Stimulated activated CD4-positive, alpha-beta T cell treated with anti-CD3 and anti-CD28 coated beads, Interleukin-12 subunit alpha, Interleukin-12 subunit beta, amount 100 ng/mL, for 24 hours (primary cell): ENCODE measurements at regions not wholly inside any gene's neighbourhood (a gene's known extent, or its start where the extent isn't known, plus 50 kb on each side); places are given as distances from the start of the nearest gene placed in this dataset.

ENCODE experiments used
- DNase-seq, 2 experiments: peaks; one replicate each; pipeline ENCODE4 v3.0.0-alpha.2; 2020; ENCODE audit warnings: low read depth in 2 of 2

GRCh38 chr20:56925082-56925830 lies 296.1 kb downstream of the TFAP2C start:
- no peak for DNase-seq

GRCh38 chr20:56925831-56926170 lies 296.7 kb downstream of the TFAP2C start:
- DNase-seq: no peak

- no peak for DNase-seq
Measured at GRCh38 chr20:56926501-56926900, 297.4 kb downstream of the TFAP2C start.

DNA sequence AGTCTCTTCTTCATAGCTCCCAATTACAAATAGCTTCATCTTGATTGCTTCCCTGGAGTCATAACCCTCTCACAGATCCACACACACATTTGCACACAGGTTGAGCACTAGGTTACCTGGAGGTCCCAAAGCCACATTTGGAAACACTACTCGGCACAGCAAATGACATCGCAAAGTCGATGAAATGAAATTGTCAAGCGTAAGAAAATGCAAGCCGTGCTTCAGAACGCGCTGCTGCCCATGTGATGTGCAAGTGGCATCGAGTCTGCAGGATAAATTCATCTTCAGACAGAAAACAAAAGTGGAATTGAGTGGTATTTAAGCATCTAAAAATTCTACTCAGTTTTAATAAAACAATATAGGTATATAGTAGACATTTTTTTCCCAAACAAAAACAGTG lies 298.0 kb downstream of the TFAP2C start:
- DNase-seq: no peak

DNA sequence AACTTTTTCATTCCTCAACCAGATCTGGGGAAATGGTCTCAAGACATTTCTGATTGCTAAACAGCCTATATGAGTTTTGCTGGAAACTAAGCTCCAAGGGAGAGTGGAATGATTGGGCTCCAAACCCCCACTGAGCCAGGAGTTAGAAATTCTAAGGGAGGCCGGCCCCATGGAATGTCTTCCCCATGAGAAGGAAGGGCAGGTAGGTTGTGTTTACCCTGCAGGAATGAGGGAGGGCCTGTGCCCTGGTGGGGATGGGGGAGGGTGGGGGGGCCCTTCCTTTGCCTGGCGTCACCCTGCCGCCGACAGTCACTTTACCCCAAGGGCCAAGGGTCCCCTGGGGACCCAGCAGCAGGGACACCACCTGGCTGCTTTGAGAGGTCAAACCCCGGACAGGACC lies 298.9 kb downstream of the TFAP2C start:
- no peak for DNase-seq

GRCh38 chr20:56929606-56930005 lies 300.5 kb downstream of the TFAP2C start:
- DNase-seq: no peak

GRCh38 chr20:56930876-56931275 lies 301.8 kb downstream of the TFAP2C start:
- DNase-seq: no peak

DNA sequence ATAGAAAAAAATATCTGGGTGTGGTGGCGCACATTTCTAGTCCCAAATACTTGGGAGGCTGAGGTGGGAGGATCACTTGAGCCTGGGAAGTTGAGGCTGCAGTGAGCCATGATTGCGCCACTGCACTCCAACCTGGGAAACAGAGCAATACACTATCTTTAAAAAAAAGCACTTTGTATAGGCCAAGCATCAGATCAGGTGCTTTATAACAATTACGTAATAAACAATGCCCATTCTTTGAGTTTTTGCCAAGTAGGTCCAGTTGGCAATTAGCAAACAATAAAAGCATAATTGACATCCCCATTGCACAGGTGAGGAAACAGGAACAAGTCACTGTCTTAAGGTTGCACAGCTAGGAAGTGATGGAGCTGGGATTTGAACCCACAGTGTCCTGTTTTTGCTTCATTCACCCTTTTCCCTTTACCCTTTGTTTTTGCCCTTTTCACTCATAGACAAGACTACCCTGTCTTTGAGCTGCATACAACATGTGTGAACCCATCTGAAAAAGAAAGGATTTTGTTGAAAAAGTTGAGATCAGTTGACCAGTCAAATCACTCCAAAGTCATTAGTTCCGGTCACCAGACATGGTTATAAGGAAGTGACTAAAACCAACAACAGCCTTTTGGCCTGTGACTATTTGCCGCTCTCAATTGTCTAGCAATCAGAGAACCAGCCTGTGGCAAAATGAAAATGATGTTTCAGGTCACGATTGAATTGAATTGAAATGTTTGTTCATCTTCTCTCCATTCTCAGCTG lies 303.6 kb downstream of the TFAP2C start:
- DNase-seq: no peak

DNA sequence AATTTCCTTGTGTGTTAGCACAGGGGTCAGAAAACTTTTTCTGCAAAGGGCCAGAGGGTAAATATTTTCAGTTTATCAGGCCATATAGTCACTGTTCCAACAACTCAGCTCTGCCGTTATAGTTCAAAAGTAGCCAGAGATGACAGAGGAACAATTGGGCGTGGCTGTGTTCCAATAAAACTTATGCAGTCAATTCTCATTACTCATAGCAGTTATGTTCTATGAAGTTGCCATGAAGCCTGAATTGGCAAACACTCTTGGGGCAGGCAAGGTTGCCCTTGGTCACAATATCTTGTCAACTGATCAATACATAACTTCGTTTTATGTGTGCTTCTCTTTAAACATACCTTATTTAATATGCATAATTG lies 304.2 kb downstream of the TFAP2C start:
- DNase-seq: no peak

DNA sequence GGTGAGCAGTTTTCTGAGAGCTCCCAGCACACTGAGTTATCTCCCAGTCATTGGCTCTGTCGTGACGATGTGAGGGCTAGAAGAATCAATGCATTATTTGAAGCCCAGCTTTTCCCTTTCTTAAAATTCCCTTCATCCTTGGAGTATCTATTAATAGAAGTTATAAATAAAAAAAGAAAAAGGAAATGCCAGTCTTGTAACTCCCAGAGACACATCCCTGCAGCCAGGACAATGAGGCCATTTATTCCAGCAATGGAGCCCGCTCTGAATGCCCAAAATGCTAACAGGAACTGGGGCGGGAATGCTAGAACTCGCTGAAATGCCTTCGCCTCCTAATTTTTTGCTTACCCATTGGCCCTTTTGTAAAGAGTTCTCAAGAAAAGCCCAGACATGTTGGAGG lies 305.8 kb downstream of the TFAP2C start:
- no peak for DNase-seq

DNA sequence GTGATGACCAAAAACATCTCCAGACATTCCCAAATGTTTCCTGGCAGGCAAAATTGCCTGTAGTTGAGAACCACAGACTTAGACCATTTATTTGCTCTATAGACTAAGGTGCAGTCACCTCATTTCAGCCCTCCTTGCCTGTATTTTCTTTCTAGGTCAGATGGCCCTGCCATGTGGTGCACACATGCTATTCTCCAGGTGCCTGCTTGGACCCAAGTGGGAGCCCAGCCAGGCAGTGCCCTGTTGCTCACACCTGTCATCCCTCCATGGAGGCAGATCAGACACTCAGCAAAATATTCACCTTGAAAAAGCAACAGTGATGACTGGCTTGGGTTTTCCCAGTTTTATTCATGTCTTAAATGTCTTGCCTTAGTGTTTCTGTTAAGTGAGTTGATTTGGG lies 311.4 kb downstream of the TFAP2C start:
- DNase-seq: no peak

DNA sequence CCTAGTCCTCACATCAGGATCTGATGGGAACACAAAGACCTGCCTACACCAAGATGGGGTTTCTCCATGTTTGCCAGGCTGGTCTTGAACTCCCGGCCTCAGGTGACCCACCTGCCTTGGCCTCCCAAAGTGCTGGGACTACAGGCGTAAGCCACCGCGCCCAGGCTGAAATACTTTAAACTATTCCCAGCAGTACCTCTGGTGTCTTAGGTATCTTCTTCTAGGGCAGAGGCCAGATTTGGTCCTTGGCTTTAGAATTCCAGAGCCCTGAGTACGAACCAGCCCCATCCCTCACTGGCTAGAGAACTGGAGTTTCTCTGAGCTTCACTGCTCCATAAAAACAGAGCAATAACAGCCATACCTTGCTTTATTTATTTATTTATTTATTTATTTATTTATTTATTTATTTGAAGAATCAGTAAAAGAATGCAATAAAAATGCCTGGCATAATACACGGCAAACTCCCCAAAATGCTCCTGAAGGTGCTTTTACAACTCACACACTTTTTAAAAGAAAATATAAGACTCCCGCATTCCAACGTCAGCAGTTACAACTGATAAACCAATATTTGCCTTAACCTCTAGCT lies 312.1 kb downstream of the TFAP2C start:
- DNase-seq: no peak

DNA sequence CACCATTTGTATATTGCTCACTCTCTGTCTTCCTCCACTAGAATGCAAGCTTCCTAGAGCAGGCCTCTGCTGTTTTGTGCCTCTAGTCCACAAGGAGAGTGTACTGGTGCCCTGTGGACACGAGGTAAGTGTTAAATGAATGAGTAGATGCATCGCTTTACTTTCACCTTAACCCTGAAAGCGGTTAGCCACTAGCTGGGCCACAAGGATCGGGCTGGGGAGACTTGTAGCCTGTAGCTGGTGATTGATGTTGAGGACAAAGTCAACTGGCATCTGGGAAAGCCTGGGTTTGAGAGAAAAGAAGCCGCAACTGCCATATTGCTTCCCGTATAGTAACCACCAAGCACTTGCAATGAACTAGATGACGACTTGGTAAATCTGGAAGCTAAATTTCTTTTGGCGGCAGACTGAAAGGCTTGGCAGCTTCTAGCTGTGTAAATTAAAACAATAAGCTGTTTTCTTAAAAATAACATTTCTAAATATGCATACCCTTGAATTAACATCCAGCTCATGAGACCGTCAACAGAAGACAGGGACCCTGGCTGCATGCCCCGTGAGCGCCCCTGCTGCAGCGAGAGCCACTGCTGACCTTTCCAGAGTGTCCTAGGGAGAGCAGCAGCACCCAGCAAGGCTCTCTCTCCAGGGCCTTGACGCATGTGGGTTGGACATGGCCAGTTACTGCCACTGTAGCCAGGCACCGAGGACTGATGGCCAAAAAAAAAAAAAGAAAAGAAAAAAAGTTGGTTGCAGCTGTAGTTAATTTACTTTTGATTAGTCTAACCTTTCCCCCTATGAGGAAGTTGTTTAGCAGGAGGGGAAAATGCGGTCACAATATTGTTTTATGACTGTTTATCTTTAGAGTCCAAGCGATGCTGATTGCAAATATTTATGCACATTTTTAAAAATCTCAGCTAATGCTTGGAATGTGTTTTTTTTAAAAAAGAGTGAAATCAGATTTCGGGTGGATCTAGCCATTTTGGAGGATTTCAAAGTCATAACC lies 315.1 kb downstream of the TFAP2C start:
- DNase-seq: no peak

GRCh38 chr20:56945057-56945456 lies 316.0 kb downstream of the TFAP2C start:
- no peak for DNase-seq

- DNase-seq: no peak
Measured at GRCh38 chr20:56945901-56946300, 316.8 kb downstream of the TFAP2C start.

DNA sequence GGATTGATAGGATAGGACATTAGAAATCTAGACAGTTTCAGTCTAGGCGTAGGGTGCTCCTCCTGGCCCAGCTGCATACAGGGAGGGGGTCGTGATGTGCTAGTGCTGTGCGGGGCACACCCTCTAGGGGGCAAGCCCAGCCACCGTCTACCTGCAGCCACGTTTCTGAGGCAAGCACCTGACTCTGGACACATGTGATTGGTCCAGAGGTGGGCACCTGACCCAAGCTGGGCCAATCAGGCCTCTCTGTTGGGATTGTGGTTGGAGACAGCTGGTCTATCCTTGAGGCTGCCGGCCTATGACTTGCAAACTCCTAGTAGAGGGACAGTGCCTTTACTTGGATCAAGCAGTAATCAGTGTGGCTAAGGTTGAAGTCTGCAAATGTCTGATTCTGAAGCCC lies 317.1 kb downstream of the BMP7 start:
- no peak for DNase-seq

DNA sequence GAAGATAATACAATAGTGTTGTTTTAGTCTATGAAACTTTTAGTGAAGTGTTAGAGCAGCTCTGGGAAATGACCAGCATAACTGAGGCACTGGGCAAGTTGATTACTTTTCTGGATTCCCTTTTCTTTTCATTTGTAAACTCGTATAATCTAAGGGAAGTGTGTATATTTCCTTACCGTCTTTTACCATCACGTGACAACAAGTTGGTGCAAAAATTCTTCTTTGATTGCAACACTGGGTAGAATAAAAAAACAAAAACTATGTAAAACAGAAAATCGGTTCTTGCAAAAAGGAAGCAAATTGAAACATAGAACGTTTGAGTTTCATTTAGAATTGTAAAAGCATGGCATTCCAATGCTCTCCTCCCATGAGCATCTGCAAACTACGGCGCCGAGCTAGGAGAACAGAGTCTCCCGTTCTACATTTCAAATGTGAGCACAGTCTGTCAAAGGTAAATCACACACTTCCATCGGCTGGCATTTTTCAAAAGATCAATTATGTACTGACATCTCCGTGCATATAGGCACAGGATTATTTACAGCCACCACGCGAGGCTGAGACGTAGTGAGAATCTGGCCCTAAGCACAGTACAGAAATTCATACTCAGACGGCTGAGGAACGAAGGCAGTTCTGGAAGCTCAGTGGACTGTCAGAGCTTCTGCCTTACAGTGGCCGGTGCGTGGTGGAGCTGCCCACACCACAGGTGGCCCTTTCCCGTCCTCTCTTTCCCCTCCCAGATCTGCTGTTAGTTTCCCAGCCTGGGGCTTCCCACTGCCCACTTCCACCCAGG lies 314.0 kb downstream of the BMP7 start:
- no peak for DNase-seq

DNA sequence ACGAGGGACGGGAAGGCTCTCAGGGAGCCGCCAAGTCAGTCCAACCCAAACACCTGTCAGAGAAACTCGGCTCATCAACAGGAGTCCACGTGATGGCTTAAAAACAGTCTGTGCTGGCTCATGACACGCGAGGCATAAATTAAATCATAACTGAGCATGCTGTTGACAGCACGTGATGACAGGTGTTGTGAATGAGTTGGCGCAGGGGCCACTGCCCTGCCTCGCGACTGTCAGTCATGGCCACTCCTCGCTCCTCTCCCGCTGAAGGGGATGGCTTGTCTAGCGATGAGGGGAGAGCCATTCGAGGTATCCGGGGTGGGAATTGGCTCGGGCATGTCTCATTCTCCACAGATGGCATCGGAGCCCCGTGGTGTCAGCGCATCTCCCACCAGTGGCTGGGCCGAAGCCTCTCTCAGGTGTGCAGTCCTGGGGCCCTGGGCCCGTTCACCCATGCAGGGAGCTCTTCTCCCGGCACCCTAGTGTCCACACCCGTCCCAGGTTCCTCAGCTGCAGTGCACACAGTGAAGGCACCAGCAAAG lies 313.3 kb downstream of the BMP7 start:
- no peak for DNase-seq

- no peak for DNase-seq
Measured at GRCh38 chr20:56954797-56955196, 311.6 kb downstream of the BMP7 start.

GRCh38 chr20:56955680-56956079 lies 310.8 kb downstream of the BMP7 start:
- no peak for DNase-seq

GRCh38 chr20:56956534-56956933 lies 309.9 kb downstream of the BMP7 start:
- DNase-seq: no peak
